Fibroblast of skin of left biceps (primary cell): ENCODE measurements at regions not wholly inside any gene's neighbourhood (a gene's known extent, or its start where the extent isn't known, plus 50 kb on each side); places are given as distances from the start of the nearest gene placed in this dataset.

Source experiments
- DNase-seq, 2 experiments: peaks; one replicate each; pipeline ENCODE4 v3.0.0-alpha.2; 2013; ENCODE audit warnings: low read depth in 2 of 2

DNA sequence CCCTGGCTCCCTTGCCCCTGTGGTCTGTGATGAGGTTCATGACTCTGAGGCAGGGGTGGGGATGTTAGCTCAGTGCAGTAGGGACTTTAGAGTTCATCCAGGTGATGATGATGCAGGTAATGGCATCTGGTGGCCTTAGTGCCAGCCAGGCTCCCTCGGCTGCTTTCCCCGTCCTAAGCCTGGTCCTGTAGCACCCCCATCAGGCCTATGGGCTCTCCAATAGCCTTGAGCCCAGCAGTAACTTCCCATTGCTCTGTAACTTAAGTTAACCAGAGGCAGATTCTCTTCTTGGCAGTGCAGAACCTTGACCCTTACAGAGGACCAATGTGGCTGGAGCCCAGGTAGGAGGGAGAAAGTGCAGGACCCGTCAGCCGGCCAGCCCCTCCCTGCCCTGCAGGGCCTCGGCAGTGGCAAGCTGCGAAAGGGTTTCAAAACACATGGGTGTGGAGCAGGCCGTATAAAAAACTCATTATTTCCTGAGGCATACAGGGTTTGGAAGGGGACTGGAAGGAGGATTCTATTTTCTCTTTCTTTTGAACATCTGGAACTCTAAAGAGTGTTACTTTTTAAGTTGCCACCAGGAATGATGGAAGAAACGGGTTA, 406.9 kb downstream of the CDH26 start:
- no peak for DNase-seq

- no peak for DNase-seq
These were observed 407.7 kb downstream of the CDH26 start for GRCh38 chr20:60365882-60366281.

DNA sequence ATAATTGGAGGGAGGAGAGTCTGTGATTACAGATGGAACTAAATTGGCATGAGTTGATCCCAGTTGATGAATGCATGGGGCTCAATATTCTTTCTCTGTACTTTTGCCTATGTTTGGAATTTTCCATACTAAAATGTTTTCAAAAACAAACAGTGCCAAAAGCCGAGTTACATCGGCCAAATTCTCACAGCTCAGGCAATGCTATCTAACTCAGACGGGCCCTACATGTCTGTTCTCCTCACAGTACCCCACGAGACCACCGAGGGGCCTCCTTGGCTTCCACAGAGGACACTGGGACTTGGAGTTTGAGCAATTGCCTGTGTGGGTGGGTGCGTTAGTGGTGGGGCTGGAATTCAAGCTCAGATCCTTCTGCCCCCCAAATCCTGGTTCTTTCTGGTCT, 413.2 kb downstream of the CDH26 start:
- no peak for DNase-seq

GRCh38 chr20:60372275-60372674, 414.1 kb downstream of the CDH26 start:
- DNase-seq, result no peak

DNA sequence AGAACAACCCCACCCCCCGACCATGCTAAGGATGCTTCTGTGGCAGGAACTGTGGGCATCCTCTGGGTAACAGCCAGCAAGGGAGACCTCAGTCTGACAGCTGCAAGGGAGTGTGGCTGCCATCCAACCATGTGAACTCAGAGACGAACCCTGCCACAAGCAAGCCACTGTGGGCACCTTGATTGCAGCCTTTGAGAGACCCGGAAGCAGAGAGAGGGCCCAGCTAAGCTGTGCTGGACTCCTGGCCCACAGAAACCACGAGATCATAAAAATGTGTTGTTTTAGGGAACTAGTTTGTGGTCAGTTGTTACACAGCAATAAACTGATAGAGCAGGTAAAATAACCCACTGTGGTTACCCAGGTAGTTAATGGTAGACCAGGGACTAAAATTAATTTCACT, 414.6 kb downstream of the CDH26 start:
- DNase-seq, result no peak

GRCh38 chr20:60378620-60379019, 420.4 kb downstream of the CDH26 start:
- no peak for DNase-seq

DNA sequence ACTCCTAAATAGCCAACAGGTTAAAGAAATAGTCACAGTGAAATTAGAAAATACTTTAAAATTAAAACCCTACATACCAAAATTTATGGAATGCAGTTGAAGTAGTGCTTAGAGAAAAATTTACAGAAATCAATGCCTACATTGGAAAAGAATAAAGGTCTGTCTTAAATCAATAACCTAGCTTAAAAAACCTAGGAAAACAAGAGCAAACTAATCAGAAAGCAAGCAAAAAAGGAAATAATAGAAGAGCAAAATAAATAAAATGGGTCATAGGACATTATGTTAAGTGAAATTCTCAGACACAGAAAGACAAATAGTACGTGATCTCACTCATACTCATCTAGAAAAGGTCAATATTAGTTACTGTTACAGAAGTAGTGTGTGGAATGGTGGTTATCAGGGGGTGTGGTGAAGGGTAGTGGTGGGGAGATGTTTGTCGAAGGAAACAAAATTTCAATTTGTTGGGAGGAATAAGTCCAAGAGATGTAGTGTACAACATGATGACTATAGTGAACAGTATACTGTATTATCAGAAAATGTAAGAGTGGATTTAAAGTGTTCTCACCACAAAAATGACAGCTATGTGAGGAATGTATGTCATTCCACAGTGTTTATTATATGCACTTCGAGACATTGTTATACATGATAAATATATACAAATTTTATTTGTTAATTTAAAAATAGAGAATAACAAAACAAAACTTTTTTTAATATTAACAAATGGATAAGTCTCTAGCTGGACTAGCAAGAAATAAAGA, 423.6 kb downstream of the CDH26 start:
- DNase-seq, result no peak

DNA sequence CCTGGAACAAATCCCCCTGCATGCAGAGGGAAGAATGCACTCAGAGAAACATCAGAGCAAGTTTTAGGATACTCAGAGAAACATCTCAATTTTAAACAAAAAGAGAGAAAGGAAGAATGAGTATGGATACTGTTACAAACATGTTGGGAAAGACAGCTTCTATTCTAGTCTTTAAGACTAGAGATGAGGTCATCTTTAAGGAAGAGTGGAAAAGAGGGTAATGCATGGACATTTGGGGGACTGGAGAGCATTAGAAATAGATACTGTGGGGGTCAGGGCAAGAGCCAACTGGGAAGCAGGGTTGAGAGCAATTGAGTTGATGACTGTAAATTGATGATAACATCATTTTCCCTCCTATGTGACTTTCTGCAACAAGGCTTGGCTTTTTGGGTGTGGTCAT, 431.2 kb downstream of the CDH26 start:
- DNase-seq, result no peak

- no peak for DNase-seq
These were observed 431.7 kb downstream of the CDH26 start for GRCh38 chr20:60389882-60390281.

GRCh38 chr20:60395991-60396390, 437.8 kb downstream of the CDH26 start:
- no peak for DNase-seq

GRCh38 chr20:60400567-60400966, 442.3 kb downstream of the CDH26 start:
- no peak for DNase-seq

DNA sequence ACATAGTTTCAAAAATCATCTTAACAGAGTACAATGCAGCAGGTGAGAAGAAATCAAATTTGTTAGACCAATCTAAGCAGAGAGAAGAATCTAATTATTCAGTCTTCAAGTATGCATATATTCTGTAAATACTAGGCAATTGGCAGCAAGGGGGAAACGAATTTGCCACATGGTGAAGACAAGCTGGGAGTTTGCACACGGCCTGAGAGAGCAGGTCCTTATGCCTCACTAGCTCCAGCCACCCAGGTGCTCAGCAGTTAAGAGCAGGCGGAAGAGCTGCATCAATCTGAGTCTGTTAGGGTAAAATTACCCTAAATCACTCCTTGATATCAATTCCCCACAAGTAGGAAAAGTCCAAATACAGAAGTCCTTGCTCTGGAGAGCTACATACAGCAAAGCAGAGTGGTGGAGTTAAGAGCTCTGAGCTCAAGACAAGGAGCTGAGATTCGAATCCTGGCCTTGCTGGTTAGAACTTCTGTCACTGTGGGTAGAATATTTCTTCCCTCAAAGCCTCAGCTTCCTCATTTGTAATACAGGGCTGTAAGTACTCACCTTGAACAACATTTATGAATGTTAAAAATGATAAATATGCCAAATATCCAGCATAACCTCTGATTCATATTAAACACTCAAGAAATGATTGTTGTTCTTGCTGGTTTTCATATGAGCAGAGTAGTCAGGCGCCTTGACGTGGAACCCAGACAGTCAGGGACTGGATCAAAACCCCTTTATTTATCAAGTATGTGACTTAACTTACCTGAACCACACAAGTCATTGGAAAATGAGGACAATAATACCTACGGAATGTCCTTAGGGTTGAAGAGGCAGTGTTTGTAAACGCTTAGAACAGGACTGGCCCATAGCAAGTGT, 444.2 kb downstream of the CDH26 start:
- no peak for DNase-seq

DNA sequence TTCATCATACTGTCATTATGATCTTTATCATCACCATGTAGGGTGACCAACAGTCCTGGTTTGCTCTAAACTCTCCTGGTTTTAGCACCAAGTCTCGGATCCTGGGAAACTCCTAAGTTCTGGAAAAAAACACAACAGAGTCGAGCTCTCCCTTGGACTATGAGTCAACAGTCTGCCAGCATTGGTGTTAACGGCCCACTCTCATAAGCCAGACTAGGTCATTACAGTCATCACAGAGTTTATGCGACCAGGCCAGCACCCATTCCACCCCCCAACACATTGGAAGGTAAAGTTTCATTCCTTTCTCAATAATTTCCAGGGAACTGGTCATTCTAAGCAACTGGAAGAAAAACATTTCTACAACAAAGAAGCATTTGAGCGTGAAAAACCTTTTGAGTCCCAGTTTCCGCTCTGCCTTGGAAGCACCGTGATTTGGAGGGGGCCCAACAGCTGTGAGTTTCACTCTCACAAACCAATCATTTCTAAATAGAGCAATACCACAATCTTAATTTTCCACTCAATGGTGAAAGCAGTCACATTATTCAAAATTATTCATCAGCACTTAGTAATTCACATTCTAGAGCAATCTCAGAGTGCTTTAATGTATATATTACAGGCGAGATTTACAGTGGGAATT, 445.0 kb downstream of the CDH26 start:
- no peak for DNase-seq

- no peak for DNase-seq
These were observed 449.0 kb downstream of the CDH26 start for GRCh38 chr20:60407011-60407771.

- no peak for DNase-seq
These were observed 449.7 kb downstream of the CDH26 start for GRCh38 chr20:60407938-60408337.

GRCh38 chr20:60408435-60408834, 450.2 kb downstream of the CDH26 start:
- no peak for DNase-seq

DNA sequence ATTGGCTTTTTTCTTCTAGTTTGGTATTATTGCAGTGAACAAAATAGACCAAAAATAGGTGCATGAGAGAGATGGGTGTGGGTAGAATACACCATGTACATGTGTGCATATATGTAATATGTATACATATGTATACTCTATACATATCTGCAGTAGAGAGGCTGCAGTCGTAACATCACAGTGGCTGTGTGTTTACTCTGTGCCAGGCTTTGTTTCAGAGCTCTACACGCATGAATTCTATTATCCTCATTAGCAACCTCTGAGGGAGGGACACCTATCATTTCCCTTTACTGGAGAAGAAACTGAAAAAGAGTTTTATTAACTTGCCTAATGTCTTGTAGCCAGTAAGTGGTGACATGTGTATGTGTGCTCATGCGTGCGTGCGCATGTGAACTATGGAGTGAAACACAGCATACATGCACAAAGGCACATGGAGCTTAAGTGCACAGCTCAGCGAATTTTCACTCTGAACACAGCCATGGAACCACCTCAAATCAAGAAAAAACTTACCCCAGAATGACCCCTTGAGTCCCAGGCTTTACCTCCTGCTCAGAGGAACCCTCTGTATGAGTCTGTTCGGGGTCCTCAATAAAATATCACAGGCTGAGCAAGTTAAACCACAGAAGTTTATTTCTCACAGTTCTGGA, 452.5 kb downstream of the CDH26 start:
- no peak for DNase-seq

DNA sequence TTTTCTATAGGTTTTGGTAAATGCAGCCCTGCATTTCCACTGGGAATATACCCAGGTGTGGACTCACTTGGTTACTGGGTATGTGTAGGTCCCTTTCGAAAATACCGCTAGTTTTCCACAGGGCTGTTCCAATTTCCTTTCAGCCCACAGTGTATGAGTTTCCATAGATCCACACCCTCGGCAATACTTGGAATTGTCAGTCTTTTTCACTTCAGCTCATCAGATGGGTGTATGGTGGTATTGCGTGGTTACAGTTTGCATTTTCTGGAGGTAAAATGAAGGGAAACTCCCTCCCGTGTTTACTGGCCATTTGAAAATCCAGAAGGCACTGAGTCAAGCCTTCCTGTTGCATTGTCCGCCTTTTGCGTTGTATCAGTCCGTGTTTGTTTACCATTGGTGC, 453.6 kb downstream of the CDH26 start:
- no peak for DNase-seq

DNA sequence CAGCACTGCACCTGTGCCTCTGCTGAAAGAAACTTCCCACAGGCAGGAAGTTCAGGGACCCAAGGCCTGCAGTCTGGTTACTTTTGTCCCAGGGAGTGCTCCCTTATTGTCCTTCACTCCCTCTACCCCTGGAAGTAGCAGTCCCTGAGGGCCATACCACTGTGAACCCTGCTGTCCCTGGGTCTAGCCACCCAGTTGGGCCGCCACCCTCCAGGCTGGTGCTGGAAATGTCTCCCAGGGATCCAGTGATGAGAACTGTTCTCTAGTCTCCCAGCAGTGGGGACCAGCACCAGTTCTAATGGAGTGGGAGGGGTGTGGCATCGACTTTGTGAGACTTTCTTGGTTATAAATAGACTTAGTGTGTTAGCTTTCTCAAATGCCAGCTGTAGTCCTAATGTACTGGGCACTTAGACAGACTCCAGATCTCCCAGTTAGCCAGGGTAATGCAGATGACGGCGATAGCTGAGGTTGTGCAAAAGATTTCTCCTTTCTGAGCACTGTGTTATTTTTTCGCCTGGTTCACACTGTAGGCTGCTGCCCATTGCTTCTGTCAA, 462.5 kb downstream of the CDH26 start:
- DNase-seq, result no peak

DNA sequence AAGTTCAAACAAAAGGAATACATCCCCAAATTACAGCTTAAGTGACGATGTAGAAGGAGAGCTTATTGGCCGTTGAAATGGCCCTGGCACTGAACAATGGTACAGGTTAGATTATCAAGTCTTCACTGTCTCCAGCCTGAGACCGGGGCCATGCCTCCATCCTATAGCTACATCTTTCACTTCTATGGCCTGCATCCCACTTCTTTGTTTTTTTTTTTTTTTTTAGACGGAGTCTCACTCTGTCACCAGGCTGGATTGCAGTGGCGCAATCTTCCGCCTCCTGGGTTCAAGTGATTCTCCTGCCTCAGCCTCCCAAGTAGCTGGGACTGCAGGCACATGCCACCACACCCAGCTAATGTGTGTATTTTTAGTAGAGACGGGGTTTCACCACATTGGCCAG, 464.6 kb downstream of the CDH26 start:
- no peak for DNase-seq
